Endothelial cell of umbilical vein (primary cell): ENCODE measurements at regions not wholly inside any gene's neighbourhood (a gene's known extent, or its start where the extent isn't known, plus 50 kb on each side); places are given as distances from the start of the nearest gene placed in this dataset.

ENCODE experiments used
- BruUV-seq: library from RNA; stranded (reverse); fragments of 400-500 nt; replicated peaks from 2 replicates; lab custom pipeline; 2021; lab: Mats Ljungman, UMichigan
- CTCF ChIA-PET: fragments of 300-600, 350-600 bp; sonication (Branson Sonifier 250); formaldehyde crosslinking; loops from one replicate; lab custom pipeline; 2021; ENCODE audit warnings: antibody characterized with exemption, inconsistent platforms; lab: Charles Lee
- POLR2A ChIA-PET: fragments of 300-600, 350-600 bp; sonication (Branson Sonifier 250); formaldehyde crosslinking; loops from one replicate; lab custom pipeline; 2021; ENCODE audit warnings: antibody characterized with exemption, inconsistent platforms; lab: Charles Lee
- DNase-seq: peaks from one replicate; pipeline ENCODE4 v3.0.0-alpha.2; 2011; ENCODE audit warnings: low read depth, low spot score
- FAIRE-seq: peaks from 2 replicates; lab custom pipeline; 2011; peaks lifted over from hg19 to GRCh38; lab: Jason Lieb, UNC
- H2AFZ ChIP-seq: 2 replicates; pipeline ENCODE4 v1.6.0; 2012; ENCODE audit warnings: low read depth, low read length, control low read depth, inconsistent platforms
- H3K27ac ChIP-seq: 2 replicates; pipeline ENCODE4 v1.5.1; 2011; ENCODE audit warnings: low read depth, mild to moderate bottlenecking, control low read depth, low read length, moderate library complexity; ENCODE audit not compliant: insufficient read depth
- H3K27me3 ChIP-seq, 2 experiments: 2 replicates each; pipeline versions ENCODE4 v1.6.0 to v1.6.1; 2011; ENCODE audit warnings: low read length in 2 of 2, mixed read lengths in 1 of 2; ENCODE audit not compliant: control insufficient read depth in 2 of 2, insufficient read depth in 2 of 2
- H3K36me3 ChIP-seq, 2 experiments: 2 replicates in 1 of 2; 3 replicates in 1 of 2; pipeline ENCODE4 v1.5.1; 2011; ENCODE audit warnings: low read length in 2 of 2, mild to moderate bottlenecking in 1 of 2, moderate library complexity in 1 of 2; ENCODE audit not compliant: control insufficient read depth in 2 of 2, insufficient read depth in 2 of 2; ENCODE audit errors: extremely low read depth in 1 of 2
- H3K4me1 ChIP-seq: 3 replicates; pipeline ENCODE4 v1.5.1; 2011; ENCODE audit warnings: mild to moderate bottlenecking, low read length; ENCODE audit not compliant: control insufficient read depth, insufficient read depth; ENCODE audit errors: extremely low read depth
- H3K4me2 ChIP-seq: 2 replicates; pipeline ENCODE4 v1.6.1; 2011; ENCODE audit warnings: low read length, control low read depth, mixed read lengths; ENCODE audit not compliant: insufficient read depth
- H3K4me3 ChIP-seq, 3 experiments: fragments of 200-600 bp in 1 of 3; sonication (generic), shearing (Covaris generic) in 1 of 3; replicated peaks in 1 of 3; 2 replicates each; pipeline ENCODE4 v1.5.1; 2011 to 2016; ENCODE audit warnings: control low read depth in 3 of 3, low read length in 3 of 3, mild to moderate bottlenecking in 2 of 3, inconsistent platforms in 1 of 3, low read depth in 1 of 3, moderate library complexity in 1 of 3; ENCODE audit not compliant: insufficient read depth in 1 of 3
- H3K79me2 ChIP-seq: 2 replicates; pipeline ENCODE4 v1.6.0; 2012; ENCODE audit warnings: low read length, inconsistent platforms; ENCODE audit not compliant: control insufficient read depth, insufficient read depth
- H3K9ac ChIP-seq: replicated peaks from 2 replicates; pipeline ENCODE3; 2011; ENCODE audit warnings: low read length, control low read depth; ENCODE audit not compliant: insufficient read depth; ENCODE audit errors: extremely low read depth
- H3K9me1 ChIP-seq: replicated peaks from 3 replicates; pipeline ENCODE4 v1.6.0; 2011; ENCODE audit warnings: mild to moderate bottlenecking, low read length; ENCODE audit not compliant: control insufficient read depth, insufficient read depth; ENCODE audit errors: extremely low read depth
- H3K9me3 ChIP-seq: replicated peaks from 2 replicates; pipeline ENCODE4 v1.5.1; 2012; ENCODE audit warnings: low read length, inconsistent platforms; ENCODE audit not compliant: control insufficient read depth, insufficient read depth
- H4K20me1 ChIP-seq: replicated peaks from 2 replicates; pipeline ENCODE3; 2011; ENCODE audit warnings: mild to moderate bottlenecking, low read length; ENCODE audit not compliant: control insufficient read depth, insufficient read depth; ENCODE audit errors: extremely low read depth
- CTCF ChIP-seq, 2 donors: IDR thresholded peaks; 1 replicate in 1 of 2; 2 replicates in 1 of 2; pipeline ENCODE4 v1.5.1; 2011; ENCODE audit warnings: low read length in 2 of 2, mild to moderate bottlenecking in 2 of 2, moderate library complexity in 2 of 2, control low read depth in 1 of 2, inconsistent platforms in 1 of 2, low read depth in 1 of 2; ENCODE audit not compliant: insufficient read depth in 1 of 2; ENCODE audit errors: extremely low read depth in 1 of 2
- EZH2 ChIP-seq: IDR thresholded peaks from 2 replicates; pipeline ENCODE4 v1.6.1; 2012; ENCODE audit warnings: borderline replicate concordance, low read depth, mild to moderate bottlenecking, moderate library complexity, low read length, inconsistent platforms; ENCODE audit not compliant: severe bottlenecking
- FOS ChIP-seq: IDR thresholded peaks from 2 replicates; pipeline ENCODE4 v1.6.1; 2011; ENCODE audit warnings: mild to moderate bottlenecking, low read length, moderate library complexity, borderline replicate concordance; ENCODE audit not compliant: insufficient read depth
- GATA2 ChIP-seq: IDR thresholded peaks from 2 replicates; pipeline ENCODE4 v1.7.0; 2011; ENCODE audit warnings: low read depth, mild to moderate bottlenecking, moderate library complexity, mixed read lengths, low read length; ENCODE audit not compliant: insufficient read length, insufficient read depth
- JUN ChIP-seq: IDR thresholded peaks from 2 replicates; pipeline ENCODE4 v1.6.1; 2011; ENCODE audit warnings: borderline replicate concordance, low read depth; ENCODE audit not compliant: insufficient read length, insufficient read depth
- MAX ChIP-seq: IDR thresholded peaks from 2 replicates; pipeline ENCODE4 v1.6.1; 2011; ENCODE audit not compliant: insufficient read depth, insufficient read length
- MYC ChIP-seq: IDR thresholded peaks from one replicate; pipeline ENCODE4 v1.6.1; 2011; ENCODE audit warnings: mild to moderate bottlenecking, low read depth, low read length
- POLR2A ChIP-seq: IDR thresholded peaks from 2 replicates; pipeline ENCODE4 v1.6.1; 2012; ENCODE audit warnings: low read depth, mild to moderate bottlenecking, control low read depth, low read length
- POLR2AphosphoS5 ChIP-seq: IDR thresholded peaks from 2 replicates; pipeline ENCODE4 v1.6.1; 2012; ENCODE audit warnings: low read depth, mild to moderate bottlenecking, control low read depth, low read length, moderate library complexity; ENCODE audit not compliant: insufficient read depth
- dilution Hi-C: fragments of 300-500 bp; cut with MboI; formaldehyde crosslinking; loops from one replicate; pipeline ENCODE4 v1.15.0; 2019; ENCODE audit warnings: low sequenced_read_pairs; ENCODE audit not compliant: extremely low pct_ligation_motif_present
- intact Hi-C: fragments of 100-400 bp; cut with micrococcal nuclease; formaldehyde crosslinking; loops from one replicate; pipeline ENCODE4 v1.10.0; 2022

GRCh38 chr21:34307991-34308532 lies 55.7 kb upstream of the KCNE2 start:
- Histone ChIP-seq H3K4me1 (peaks cover 7% of the 10 kb centered on the region), H3K9me1 (no peaks in the 10 kb centered on the region), H3K4me2 (no peak overlapping the region), H3K36me3 (no peaks in the 10 kb centered on the region), H3K9me3 (no peaks in the 10 kb centered on the region), H3K79me2 (no peaks in the 10 kb centered on the region), H4K20me1 (no peaks in the 10 kb centered on the region), H3K4me3 (no peak overlapping the region), H3K27ac (no peak overlapping the region), H3K27me3 (peaks cover 0 to 7% of the 10 kb centered on the region in 2 experiments), H2AFZ (no peak overlapping the region), H3K9ac (no peak overlapping the region)
- dilution Hi-C loops, result no loop called here
- BruUV-seq, result no TSS peak
- intact Hi-C loops, result no loop called here
- POLR2A ChIA-PET, result no interaction called here
- no peak for TF ChIP-seq POLR2AphosphoS5
- no peak for TF ChIP-seq CTCF (IDR thresholded peaks at IDR 0.05; ENCODE audit: extremely low read depth in 1 of 2, insufficient read depth in 1 of 2, low read depth in 1 of 2, low read length in 2 of 2)
- TF ChIP-seq GATA2, result no peak
- no peak for TF ChIP-seq JUN
- TF ChIP-seq POLR2A, result no peak
- no peak for TF ChIP-seq MAX
- no peak for TF ChIP-seq MYC
- no peak for TF ChIP-seq EZH2
- TF ChIP-seq FOS, result no peak
- CTCF ChIA-PET, result interaction anchor here (1.3 kb wide), 1 partner anchor 40 kb away, joined by 5 read pairs; no protein-coding TSS in a partner anchor
- DNase-seq (no peak), FAIRE-seq (no peak)
